Motor neuron (in vitro differentiated cells): ENCODE measurements at regions not wholly inside any gene's neighbourhood (a gene's known extent, or its start where the extent isn't known, plus 50 kb on each side); places are given as distances from the start of the nearest gene placed in this dataset.
A peak's percentile ranks its signal among the peaks of the same experiment; 100 is the strongest.

Experiments used
- ATAC-seq, 8 experiments: fragments of 200-7000 bp; cut with Tn5 transposase; replicated peaks in 6 of 8; 2 replicates each; pipeline ENCODE4 v1.8.0; 2021; ENCODE audit warnings: mild to moderate bottlenecking in 8 of 8, moderate library complexity in 8 of 8
- H3K27ac ChIP-seq, 2 donors: fragments of 250-450 bp; sonication (Bioruptor Pico); 2 replicates each; pipeline ENCODE4 v1.9.0; 2021; ENCODE audit warnings: antibody characterized with exemption in 2 of 2, mild to moderate bottlenecking in 2 of 2, moderate library complexity in 1 of 2
- H3K4me1 ChIP-seq, 2 donors: fragments of 250-450 bp; sonication (Bioruptor Pico); replicated peaks in 1 of 2; 2 replicates each; pipeline ENCODE4 v1.6.1; 2021; ENCODE audit warnings: antibody characterized with exemption in 2 of 2, mild to moderate bottlenecking in 2 of 2, moderate library complexity in 1 of 2
- H3K4me3 ChIP-seq, 5 donors: fragments of 250-450 bp; sonication (Bioruptor Pico); 2 replicates each; pipeline ENCODE4 v1.9.0; 2021; ENCODE audit warnings: antibody characterized with exemption in 5 of 5, mild to moderate bottlenecking in 5 of 5, moderate library complexity in 4 of 5
- WGBS, 10 experiments: fragments of 450-650 bp; shearing (Covaris generic); methylation state at CpG; one replicate each; pipeline ENCODE4 v1.0.0; 2022; 5-methylcytosine and 5-hydroxymethylcytosine counted together
- in situ Hi-C, 9 experiments: fragments of 400-800 bp; cut with MboI; loops; one replicate each; pipeline ENCODE4 v1.15.0; 2021; ENCODE audit warnings: low sequenced_read_pairs in 9 of 9, low pct_unique_long_range_greater_than_20kb in 2 of 9; ENCODE audit not compliant: unreplicated experiment in 9 of 9

DNA sequence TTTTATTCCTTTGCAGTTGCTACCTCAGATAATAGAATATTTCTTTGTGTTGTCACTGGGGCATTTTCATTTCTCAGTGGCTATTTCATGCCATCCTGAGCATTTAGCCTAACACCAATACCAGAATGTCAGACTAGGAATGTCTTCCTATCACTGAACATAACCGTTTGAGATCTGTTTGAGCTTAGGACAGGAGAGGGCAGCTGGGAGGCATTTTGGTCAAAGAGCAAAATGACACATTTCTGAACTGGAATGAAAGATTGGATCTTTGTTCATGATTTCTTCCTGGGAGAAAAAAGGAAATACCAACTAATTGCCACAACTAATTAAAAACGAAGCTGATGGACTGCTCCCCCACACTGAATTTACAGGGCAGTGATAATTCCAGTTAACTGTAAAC lies 921.3 kb upstream of the NR2F2 start:
- Histone ChIP-seq H3K4me3 (no peak overlapping the region), H3K27ac (no peak overlapping the region), H3K4me1 (no peaks in the 10 kb centered on the region)
- ATAC-seq: no peak
- in situ Hi-C loops: no loop called here
- WGBS, 10 experiments: 5 to 70% (median 60%) methylated on average over 1 to 2 of the region's 2 CpGs

DNA sequence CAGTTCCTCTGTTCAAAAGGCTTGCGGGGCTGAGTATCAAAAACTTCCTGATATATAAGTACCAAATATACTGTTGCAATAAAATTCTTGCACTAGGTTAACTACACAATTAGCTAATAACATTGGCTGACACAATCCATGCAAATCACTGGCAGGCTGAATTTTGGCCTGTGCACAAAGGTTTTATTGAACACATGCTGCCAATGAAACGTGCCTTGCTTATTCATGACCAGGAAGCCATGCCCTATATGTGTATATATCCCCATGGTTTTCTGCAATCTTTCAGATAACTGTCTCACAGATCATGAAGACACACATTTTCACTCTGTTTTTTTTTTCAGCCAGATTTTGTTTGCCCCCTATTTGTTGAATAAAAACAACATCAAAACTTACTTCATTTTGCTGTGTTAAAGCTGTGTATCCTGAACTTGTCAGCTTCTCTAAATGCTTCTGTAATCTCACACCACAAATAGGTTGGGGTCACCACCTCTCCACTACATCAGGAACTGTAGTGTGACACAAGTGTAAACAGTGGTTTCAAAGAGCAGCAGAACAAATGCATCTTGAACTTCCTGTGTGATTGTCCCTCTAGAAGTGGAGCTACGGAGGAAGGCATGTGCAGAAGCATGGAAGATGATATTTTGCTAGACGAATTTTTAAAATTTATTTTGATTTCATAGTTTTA lies 920.7 kb upstream of the NR2F2 start:
- Histone ChIP-seq H3K4me1 (no peaks in the 10 kb centered on the region), H3K4me3 (no peak overlapping the region), H3K27ac (no peak overlapping the region)
- 20 to 75% (median 60%) methylated on average over 1 to 3 of the region's 4 CpGs; no CpG with 5 or more reads in 1 of the 10 experiments for WGBS, 10 experiments
- in situ Hi-C loops: no loop called here
- peak in 1 of 8 experiments; percentile 29 for ATAC-seq

DNA sequence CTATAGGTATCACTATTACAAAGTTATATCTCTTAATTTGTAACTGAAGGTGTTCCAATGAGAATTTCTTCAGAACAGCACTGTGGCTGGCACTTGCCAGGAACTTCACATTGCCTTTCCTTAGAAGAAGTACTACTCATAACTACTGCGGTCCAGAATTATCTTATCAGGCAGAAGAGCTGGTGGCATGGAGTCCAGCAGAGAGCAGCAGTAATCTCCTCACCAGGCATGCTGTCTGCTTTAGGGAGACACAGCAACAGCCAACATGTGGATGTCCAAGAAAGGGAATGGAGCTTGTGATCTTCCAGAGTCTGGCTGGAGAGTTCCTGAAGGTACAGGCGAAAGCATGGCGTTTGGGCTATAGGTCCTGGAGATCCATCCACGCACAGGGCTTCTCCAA lies 919.7 kb upstream of the NR2F2 start:
- H3K27ac ChIP-seq: no peak overlapping the region
- no peak for ATAC-seq
- 93 to 100% (median 100%) methylated on average over 1 to 4 of the region's 4 CpGs; no CpG with 5 or more reads in 7 of the 10 experiments for WGBS, 10 experiments
- in situ Hi-C loops: no loop called here
- H3K4me1 ChIP-seq: no peaks in the 10 kb centered on the region
- no peak overlapping the region for H3K4me3 ChIP-seq

DNA sequence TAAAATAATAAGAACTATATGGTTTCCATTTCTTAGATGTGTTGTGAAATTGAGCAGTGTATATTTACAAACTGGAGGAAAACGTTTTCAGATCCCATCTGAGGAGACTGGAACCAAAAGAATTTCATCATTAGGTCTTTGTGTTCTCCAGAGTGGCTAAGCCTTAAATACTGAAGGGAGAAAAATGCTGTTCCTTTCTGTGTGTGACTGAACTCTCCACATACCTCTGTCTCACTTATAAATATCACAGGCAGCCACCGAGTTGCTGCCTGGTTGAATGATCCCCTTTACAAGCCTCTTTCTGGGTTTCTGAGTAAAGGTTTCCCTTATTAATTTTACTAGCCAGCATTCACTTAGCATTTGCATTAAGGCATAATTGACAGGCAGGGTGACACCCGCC lies 913.9 kb upstream of the NR2F2 start:
- Histone ChIP-seq H3K4me3 (no peak overlapping the region), H3K4me1 (no peaks in the 10 kb centered on the region), H3K27ac (no peak overlapping the region)
- in situ Hi-C loops: no loop called here
- ATAC-seq: no peak
- 9 to 100% (median 74%) methylated on average over 1 to 3 of the region's 3 CpGs; no CpG with 5 or more reads in 2 of the 10 experiments for WGBS, 10 experiments

GRCh38 chr15:95417761-95418160 lies 912.7 kb upstream of the NR2F2 start:
- Histone ChIP-seq H3K4me3 (no peak overlapping the region), H3K27ac (no peak overlapping the region), H3K4me1 (no peaks in the 10 kb centered on the region)
- in situ Hi-C loops: no loop called here
- no peak for ATAC-seq
- 22 to 100% (median 88%) methylated on average over 1 to 3 of the region's 3 CpGs for WGBS, 10 experiments

- no peaks in the 10 kb centered on the region for H3K4me1 ChIP-seq
- in situ Hi-C loops: no loop called here
- ATAC-seq: no peak
- H3K4me3 ChIP-seq: no peak overlapping the region
- WGBS, 10 experiments: 0 to 100% (median 35%) methylated on average over 1 to 3 of the region's 3 CpGs
- H3K27ac ChIP-seq: no peak overlapping the region
Measured at GRCh38 chr15:95422255-95422654, 908.2 kb upstream of the NR2F2 start.

DNA sequence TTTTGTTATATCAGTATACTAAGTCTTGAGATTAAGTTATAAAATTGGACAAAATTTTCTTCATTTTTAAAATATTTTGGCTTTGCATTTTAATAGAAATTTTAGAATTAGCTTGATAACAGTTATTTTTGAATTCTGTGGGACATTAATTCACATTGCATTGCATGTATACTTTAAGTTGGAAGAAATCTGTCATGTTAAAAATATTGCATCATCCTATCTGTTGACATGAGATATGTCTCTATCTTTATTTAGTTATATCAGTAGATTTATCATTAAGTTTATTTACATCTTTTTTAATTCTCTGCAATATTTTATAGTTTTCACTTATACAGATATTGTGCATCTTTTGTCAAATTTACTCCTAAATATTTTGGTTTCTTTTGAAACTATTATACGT lies 904.6 kb upstream of the NR2F2 start:
- H3K4me3 ChIP-seq: no peak overlapping the region
- WGBS, 10 experiments: 25 to 100% (median 100%) methylated on average over 1 of the region's 1 CpG; no CpG with 5 or more reads in 2 of the 10 experiments
- H3K27ac ChIP-seq: no peak overlapping the region
- no peak for ATAC-seq
- in situ Hi-C loops: no loop called here
- H3K4me1 ChIP-seq: no peaks in the 10 kb centered on the region

DNA sequence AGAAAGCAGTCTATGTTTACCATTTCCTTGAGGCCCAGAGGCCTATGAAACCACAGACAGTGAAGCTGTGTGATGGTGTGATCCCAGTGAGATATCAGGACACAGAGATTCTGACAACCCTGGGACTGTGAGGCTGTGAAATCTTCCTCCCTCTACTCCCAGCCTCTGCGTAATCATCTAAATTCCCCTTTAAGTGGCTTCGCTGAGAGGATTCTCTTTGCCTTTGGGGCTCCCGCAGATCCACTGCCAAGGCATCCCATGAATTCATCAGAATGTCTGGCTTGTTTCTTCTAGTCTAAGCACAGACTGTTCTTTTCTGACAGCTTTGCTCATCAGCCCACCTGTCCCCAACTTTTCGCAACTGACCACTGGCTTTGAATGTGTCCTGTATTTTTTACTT lies 901.2 kb upstream of the NR2F2 start:
- no peak overlapping the region for H3K27ac ChIP-seq
- in situ Hi-C loops: no loop called here
- H3K4me1 ChIP-seq: no peaks in the 10 kb centered on the region
- no peak for ATAC-seq
- no peak overlapping the region for H3K4me3 ChIP-seq
- WGBS, 10 experiments: 43 to 100% (median 91%) methylated on average over 2 to 4 of the region's 4 CpGs; no CpG with 5 or more reads in 2 of the 10 experiments

DNA sequence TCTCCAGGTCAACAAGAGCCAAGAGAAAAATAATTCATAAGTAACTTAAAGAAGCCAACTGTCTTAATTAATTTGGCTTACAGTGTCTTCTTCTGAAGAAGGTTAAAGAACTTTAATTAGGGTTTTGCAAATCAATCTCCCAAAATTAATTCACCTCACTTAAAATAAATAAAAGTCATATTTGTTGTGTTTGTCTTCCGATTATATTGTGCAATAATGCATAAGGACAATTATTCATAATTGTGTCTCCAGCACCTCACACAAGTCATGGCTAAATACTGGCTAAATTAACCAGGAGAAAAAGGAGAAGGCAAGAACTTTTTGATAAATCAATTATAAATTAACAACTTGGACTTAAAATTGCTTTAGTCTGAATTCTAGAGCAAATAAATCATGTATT lies 899.0 kb upstream of the NR2F2 start:
- Histone ChIP-seq H3K27ac (no peak overlapping the region), H3K4me3 (no peak overlapping the region), H3K4me1 (no peaks in the 10 kb centered on the region)
- no peak for ATAC-seq
- in situ Hi-C loops: no loop called here
- WGBS, 10 experiments: 0 to 100% (median 75%) methylated on average over 1 of the region's 1 CpG; no CpG with 5 or more reads in 2 of the 10 experiments

DNA sequence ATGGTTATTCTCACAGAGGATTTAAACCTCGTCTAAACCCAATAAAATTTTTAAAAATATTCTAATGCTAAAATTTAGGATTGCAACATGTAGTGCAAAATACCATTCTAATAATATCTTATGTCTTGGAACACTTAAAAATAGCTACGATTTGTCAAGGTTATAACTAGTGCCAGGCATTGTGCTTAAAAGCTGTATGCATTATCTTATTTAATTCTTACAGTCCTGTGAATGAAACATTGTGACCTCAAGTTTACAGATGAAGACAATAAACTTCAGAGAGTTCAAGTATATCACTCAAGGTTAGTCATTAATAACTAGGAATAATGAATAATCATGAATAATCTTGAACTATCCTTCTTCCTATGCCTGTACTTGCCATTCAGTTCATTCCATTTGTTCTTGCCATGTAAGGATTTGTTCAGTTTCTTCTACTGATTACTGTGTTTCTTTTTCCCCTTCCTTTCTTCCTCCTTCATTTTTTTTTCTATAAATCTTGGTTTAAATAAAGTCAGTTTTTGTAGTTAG lies 897.6 kb upstream of the NR2F2 start:
- no peak for ATAC-seq
- no peak overlapping the region for H3K4me3 ChIP-seq
- 4 to 100% (median 85%) methylated on average over 1 to 2 of the region's 2 CpGs for WGBS, 10 experiments
- in situ Hi-C loops: no loop called here
- no peak overlapping the region for H3K27ac ChIP-seq
- H3K4me1 ChIP-seq: no peaks in the 10 kb centered on the region

- WGBS, 10 experiments: 0 to 100% (median 77%) methylated on average over 1 to 3 of the region's 3 CpGs; no CpG with 5 or more reads in 4 of the 10 experiments
- Histone ChIP-seq H3K4me1 (peaks cover 7 to 15% of the 10 kb centered on the region in 2 donors), H3K27ac (no peak overlapping the region), H3K4me3 (no peak overlapping the region)
- ATAC-seq: no peak
- in situ Hi-C loops: no loop called here
Measured at GRCh38 chr15:95439922-95440376, 890.6 kb upstream of the NR2F2 start.

- Histone ChIP-seq H3K4me1 (peaks cover 7 to 15% of the 10 kb centered on the region in 2 donors), H3K4me3 (no peak overlapping the region), H3K27ac (no peak overlapping the region)
- no peak for ATAC-seq
- in situ Hi-C loops: no loop called here
- 0 to 92% (median 64%) methylated on average over 1 to 6 of the region's 6 CpGs for WGBS, 10 experiments
Measured at GRCh38 chr15:95440712-95441111, 889.8 kb upstream of the NR2F2 start.

- in situ Hi-C loops: no loop called here
- Histone ChIP-seq H3K4me1 (peaks cover 7 to 15% of the 10 kb centered on the region in 2 donors), H3K27ac (no peak overlapping the region), H3K4me3 (no peak overlapping the region)
- ATAC-seq: no peak
- 30 to 88% (median 77%) methylated on average over 2 to 7 of the region's 7 CpGs for WGBS, 10 experiments
Measured at GRCh38 chr15:95442107-95442719, 888.3 kb upstream of the NR2F2 start.
